WTC11 (cell line): ENCODE measurements at regions not wholly inside any gene's neighbourhood (a gene's known extent, or its start where the extent isn't known, plus 50 kb on each side); places are given as distances from the start of the nearest gene placed in this dataset.
A peak's percentile ranks its signal among the peaks of the same experiment; 100 is the strongest.

Experiments used
- ATAC-seq: fragments of 200-7000 bp; cut with Tn5 transposase; 2 replicates; pipeline ENCODE4 v1.10.0; 2021; ENCODE audit warnings: mild to moderate bottlenecking, moderate library complexity
- CTCF ChIA-PET: fragments of 300-600 bp; sonication (Branson Sonifier 250); formaldehyde crosslinking; loops from one replicate; lab custom pipeline; 2021; ENCODE audit warnings: antibody characterized with exemption; lab: Charles Lee
- POLR2A ChIA-PET: fragments of 350-600 bp; sonication (Branson Sonifier 250); formaldehyde crosslinking; loops from one replicate; lab custom pipeline; 2021; ENCODE audit warnings: antibody characterized with exemption; lab: Charles Lee
- DNase-seq: peaks from one replicate; pipeline ENCODE4 v3.0.0; 2021; ENCODE audit warnings: low spot score
- H3K27ac Mint-ChIP-seq: 2 replicates; pipeline ENCODE4 v1.8.0; 2021; ENCODE audit warnings: mixed read lengths
- H3K27me3 Mint-ChIP-seq: 2 replicates; pipeline ENCODE4 v1.8.0; 2021; ENCODE audit warnings: low read depth, mild to moderate bottlenecking, moderate library complexity, mixed read lengths
- H3K36me3 Mint-ChIP-seq: 2 replicates; pipeline ENCODE4 v1.8.0; 2021; ENCODE audit warnings: mixed read lengths
- H3K4me1 Mint-ChIP-seq: 2 replicates; pipeline ENCODE4 v1.8.0; 2022; ENCODE audit warnings: mixed read lengths
- H3K4me3 Mint-ChIP-seq: 2 replicates; pipeline ENCODE4 v1.8.0; 2021; ENCODE audit warnings: mild to moderate bottlenecking, moderate library complexity, mixed read lengths
- H3K9me3 Mint-ChIP-seq: 2 replicates; pipeline ENCODE4 v1.8.0; 2021; ENCODE audit warnings: mixed read lengths
- ARID4B ChIP-seq: sonication (generic); formaldehyde crosslinking; IDR thresholded peaks from 2 replicates; pipeline ENCODE4 v1.8.0; 2023; ENCODE audit warnings: missing genetic modification reagents, mild to moderate bottlenecking, borderline replicate concordance
- ERG ChIP-seq: fragments of 250-450 bp; sonication (Bioruptor Pico); IDR thresholded peaks from 2 replicates; pipeline ENCODE4 v1.8.0; 2021; ENCODE audit warnings: mild to moderate bottlenecking
- FOXP1 ChIP-seq: sonication (generic); formaldehyde crosslinking; IDR thresholded peaks from 2 replicates; pipeline ENCODE4 v1.8.0; 2022; ENCODE audit warnings: missing genetic modification reagents, mild to moderate bottlenecking, moderate library complexity, borderline replicate concordance
- HMGA2 ChIP-seq: fragments of 250-450 bp; sonication (Bioruptor Pico); IDR thresholded peaks from 2 replicates; pipeline ENCODE4 v1.4.0; 2021; ENCODE audit warnings: mild to moderate bottlenecking, moderate library complexity
- IRF2 ChIP-seq: sonication (generic); formaldehyde crosslinking; IDR thresholded peaks from 2 replicates; pipeline ENCODE4 v1.8.0; 2022; ENCODE audit warnings: low read depth, missing genetic modification reagents, borderline replicate concordance
- MYBL2 ChIP-seq: sonication (generic); formaldehyde crosslinking; IDR thresholded peaks from 2 replicates; pipeline ENCODE4 v1.8.1; 2023; ENCODE audit warnings: mild to moderate bottlenecking, moderate library complexity, missing genetic modification reagents
- NFE2L1 ChIP-seq: sonication (generic); formaldehyde crosslinking; IDR thresholded peaks from 2 replicates; pipeline ENCODE4 v1.8.1; 2023; ENCODE audit warnings: missing genetic modification reagents
- NFYB ChIP-seq: sonication (generic); formaldehyde crosslinking; conservative IDR thresholded peaks from 2 replicates; pipeline ENCODE4 v1.8.0; 2022; ENCODE audit warnings: low read depth, missing genetic modification reagents
- RELA ChIP-seq: sonication (generic); formaldehyde crosslinking; IDR thresholded peaks from 2 replicates; pipeline ENCODE4 v1.8.1; 2022; ENCODE audit warnings: missing genetic modification reagents, mild to moderate bottlenecking, borderline replicate concordance
- SMAD4 ChIP-seq: sonication (generic); formaldehyde crosslinking; IDR thresholded peaks from 2 replicates; pipeline ENCODE4 v1.8.0; 2022; ENCODE audit warnings: mild to moderate bottlenecking, missing genetic modification reagents
- SOX15 ChIP-seq: fragments of 250-450 bp; sonication (Bioruptor Pico); IDR thresholded peaks from 2 replicates; pipeline ENCODE4 v1.9.0; 2021; ENCODE audit warnings: mild to moderate bottlenecking
- SP1 ChIP-seq: sonication (generic); formaldehyde crosslinking; conservative IDR thresholded peaks from 2 replicates; pipeline ENCODE4 v1.8.1; 2022; ENCODE audit warnings: missing genetic modification reagents
- TEAD1 ChIP-seq: sonication (generic); formaldehyde crosslinking; IDR thresholded peaks from 2 replicates; pipeline ENCODE4 v1.8.0; 2022; ENCODE audit warnings: mild to moderate bottlenecking, missing genetic modification reagents
- TF ChIP-seq, protein P1 (sequence below): sonication (generic); formaldehyde crosslinking; IDR thresholded peaks from 2 replicates; pipeline ENCODE4 v1.8.0; 2023; ENCODE audit warnings: mild to moderate bottlenecking, missing genetic modification reagents
- TF ChIP-seq, protein P2 (sequence below): sonication (generic); formaldehyde crosslinking; IDR thresholded peaks from 2 replicates; pipeline ENCODE4 v1.8.1; 2022; ENCODE audit warnings: low read depth, missing genetic modification reagents, borderline replicate concordance
- TF ChIP-seq, protein P3 (sequence below): sonication (generic); formaldehyde crosslinking; IDR thresholded peaks from 2 replicates; pipeline ENCODE4 v1.8.1; 2022; ENCODE audit warnings: mild to moderate bottlenecking, moderate library complexity, missing genetic modification reagents
- TF ChIP-seq, protein P4 (sequence below): fragments of 250-450 bp; sonication (Bioruptor Pico); IDR thresholded peaks from 2 replicates; pipeline ENCODE4 v1.9.0; 2021; ENCODE audit warnings: mild to moderate bottlenecking, borderline replicate concordance

GRCh38 chr3:163726125-163726524 is 1352.2 kb downstream of the SI start (continued):
- no peak for TF ChIP-seq FOXP1 (CRISPR knock-in tag)
- TF ChIP-seq MYBL2 (CRISPR knock-in tag): no peak
- no peak for TF ChIP-seq RELA (CRISPR knock-in tag)
- no peak for TF ChIP-seq SMAD4 (CRISPR knock-in tag)

DNA sequence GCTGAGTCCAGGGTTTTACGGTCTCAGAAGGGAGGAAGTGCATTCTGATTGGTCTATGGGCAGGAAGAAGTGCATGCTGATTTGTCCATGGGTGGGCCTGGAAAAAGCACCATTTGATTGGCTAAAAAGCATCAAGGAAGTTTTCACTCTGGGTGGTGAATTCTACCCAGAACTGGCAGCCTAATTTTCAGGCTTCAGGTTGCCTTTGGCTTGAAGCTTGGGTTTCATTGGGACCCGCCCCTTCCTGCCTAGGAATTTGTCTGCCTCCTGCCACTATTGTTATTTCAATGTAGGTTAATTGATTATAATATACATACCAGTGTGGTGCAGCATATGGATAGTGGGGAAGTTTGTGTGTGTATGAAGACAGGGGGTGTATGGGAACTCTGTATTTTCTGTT is 1355.9 kb downstream of the SI start:
- Mint-ChIP-seq H3K4me1 (peaks cover 21% of the 10 kb centered on the region), H3K4me3 (no peak overlapping the region), H3K36me3 (peaks cover 32% of the 10 kb centered on the region), H3K27ac (peak overlapping the region; percentile 91), H3K27me3 (no peaks in the 10 kb centered on the region), H3K9me3 (peaks cover 36% of the 10 kb centered on the region)
- TF ChIP-seq, protein P1, sequence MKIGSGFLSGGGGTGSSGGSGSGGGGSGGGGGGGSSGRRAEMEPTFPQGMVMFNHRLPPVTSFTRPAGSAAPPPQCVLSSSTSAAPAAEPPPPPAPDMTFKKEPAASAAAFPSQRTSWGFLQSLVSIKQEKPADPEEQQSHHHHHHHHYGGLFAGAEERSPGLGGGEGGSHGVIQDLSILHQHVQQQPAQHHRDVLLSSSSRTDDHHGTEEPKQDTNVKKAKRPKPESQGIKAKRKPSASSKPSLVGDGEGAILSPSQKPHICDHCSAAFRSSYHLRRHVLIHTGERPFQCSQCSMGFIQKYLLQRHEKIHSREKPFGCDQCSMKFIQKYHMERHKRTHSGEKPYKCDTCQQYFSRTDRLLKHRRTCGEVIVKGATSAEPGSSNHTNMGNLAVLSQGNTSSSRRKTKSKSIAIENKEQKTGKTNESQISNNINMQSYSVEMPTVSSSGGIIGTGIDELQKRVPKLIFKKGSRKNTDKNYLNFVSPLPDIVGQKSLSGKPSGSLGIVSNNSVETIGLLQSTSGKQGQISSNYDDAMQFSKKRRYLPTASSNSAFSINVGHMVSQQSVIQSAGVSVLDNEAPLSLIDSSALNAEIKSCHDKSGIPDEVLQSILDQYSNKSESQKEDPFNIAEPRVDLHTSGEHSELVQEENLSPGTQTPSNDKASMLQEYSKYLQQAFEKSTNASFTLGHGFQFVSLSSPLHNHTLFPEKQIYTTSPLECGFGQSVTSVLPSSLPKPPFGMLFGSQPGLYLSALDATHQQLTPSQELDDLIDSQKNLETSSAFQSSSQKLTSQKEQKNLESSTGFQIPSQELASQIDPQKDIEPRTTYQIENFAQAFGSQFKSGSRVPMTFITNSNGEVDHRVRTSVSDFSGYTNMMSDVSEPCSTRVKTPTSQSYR: no peak
- TF ChIP-seq IRF2 (CRISPR knock-in tag) (no peak), SOX15 (CRISPR knock-in tag) (no peak), HMGA2 (CRISPR knock-in tag) (no peak), NFYB (peak; percentile 49; the same call in 1 of the 2 replicates), SP1 (peak; percentile 52; the same call in 1 of the 2 replicates), ERG (no peak), FOXP1 (CRISPR knock-in tag) (no peak), RELA (CRISPR knock-in tag) (no peak), NFE2L1 (CRISPR knock-in tag) (no peak), TEAD1 (CRISPR knock-in tag) (no peak; the same call in 1 of the 2 replicates), ARID4B (no peak)
- TF ChIP-seq, protein P2, sequence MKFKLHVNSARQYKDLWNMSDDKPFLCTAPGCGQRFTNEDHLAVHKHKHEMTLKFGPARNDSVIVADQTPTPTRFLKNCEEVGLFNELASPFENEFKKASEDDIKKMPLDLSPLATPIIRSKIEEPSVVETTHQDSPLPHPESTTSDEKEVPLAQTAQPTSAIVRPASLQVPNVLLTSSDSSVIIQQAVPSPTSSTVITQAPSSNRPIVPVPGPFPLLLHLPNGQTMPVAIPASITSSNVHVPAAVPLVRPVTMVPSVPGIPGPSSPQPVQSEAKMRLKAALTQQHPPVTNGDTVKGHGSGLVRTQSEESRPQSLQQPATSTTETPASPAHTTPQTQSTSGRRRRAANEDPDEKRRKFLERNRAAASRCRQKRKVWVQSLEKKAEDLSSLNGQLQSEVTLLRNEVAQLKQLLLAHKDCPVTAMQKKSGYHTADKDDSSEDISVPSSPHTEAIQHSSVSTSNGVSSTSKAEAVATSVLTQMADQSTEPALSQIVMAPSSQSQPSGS (CRISPR knock-in tag): no peak
- TF ChIP-seq, protein P3, sequence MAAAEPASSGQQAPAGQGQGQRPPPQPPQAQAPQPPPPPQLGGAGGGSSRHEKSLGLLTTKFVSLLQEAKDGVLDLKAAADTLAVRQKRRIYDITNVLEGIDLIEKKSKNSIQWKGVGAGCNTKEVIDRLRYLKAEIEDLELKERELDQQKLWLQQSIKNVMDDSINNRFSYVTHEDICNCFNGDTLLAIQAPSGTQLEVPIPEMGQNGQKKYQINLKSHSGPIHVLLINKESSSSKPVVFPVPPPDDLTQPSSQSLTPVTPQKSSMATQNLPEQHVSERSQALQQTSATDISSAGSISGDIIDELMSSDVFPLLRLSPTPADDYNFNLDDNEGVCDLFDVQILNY (CRISPR knock-in tag): no peak
- TF ChIP-seq, protein P4, sequence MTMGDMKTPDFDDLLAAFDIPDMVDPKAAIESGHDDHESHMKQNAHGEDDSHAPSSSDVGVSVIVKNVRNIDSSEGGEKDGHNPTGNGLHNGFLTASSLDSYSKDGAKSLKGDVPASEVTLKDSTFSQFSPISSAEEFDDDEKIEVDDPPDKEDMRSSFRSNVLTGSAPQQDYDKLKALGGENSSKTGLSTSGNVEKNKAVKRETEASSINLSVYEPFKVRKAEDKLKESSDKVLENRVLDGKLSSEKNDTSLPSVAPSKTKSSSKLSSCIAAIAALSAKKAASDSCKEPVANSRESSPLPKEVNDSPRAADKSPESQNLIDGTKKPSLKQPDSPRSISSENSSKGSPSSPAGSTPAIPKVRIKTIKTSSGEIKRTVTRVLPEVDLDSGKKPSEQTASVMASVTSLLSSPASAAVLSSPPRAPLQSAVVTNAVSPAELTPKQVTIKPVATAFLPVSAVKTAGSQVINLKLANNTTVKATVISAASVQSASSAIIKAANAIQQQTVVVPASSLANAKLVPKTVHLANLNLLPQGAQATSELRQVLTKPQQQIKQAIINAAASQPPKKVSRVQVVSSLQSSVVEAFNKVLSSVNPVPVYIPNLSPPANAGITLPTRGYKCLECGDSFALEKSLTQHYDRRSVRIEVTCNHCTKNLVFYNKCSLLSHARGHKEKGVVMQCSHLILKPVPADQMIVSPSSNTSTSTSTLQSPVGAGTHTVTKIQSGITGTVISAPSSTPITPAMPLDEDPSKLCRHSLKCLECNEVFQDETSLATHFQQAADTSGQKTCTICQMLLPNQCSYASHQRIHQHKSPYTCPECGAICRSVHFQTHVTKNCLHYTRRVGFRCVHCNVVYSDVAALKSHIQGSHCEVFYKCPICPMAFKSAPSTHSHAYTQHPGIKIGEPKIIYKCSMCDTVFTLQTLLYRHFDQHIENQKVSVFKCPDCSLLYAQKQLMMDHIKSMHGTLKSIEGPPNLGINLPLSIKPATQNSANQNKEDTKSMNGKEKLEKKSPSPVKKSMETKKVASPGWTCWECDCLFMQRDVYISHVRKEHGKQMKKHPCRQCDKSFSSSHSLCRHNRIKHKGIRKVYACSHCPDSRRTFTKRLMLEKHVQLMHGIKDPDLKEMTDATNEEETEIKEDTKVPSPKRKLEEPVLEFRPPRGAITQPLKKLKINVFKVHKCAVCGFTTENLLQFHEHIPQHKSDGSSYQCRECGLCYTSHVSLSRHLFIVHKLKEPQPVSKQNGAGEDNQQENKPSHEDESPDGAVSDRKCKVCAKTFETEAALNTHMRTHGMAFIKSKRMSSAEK: peak; percentile 49; the same call in 1 of the 2 replicates
- DNase-seq (peak; percentile 75), ATAC-seq (peak; percentile 99)
- ChIA-PET CTCF (interaction anchor here (0.9 to 1.0 kb wide), 2 partner anchors 10 to 282 kb away, joined by 3 read pairs; no protein-coding TSS in a partner anchor), POLR2A (no interaction called here)
